Astrocyte of the spinal cord (primary cell): ENCODE measurements at regions not wholly inside any gene's neighbourhood (a gene's known extent, or its start where the extent isn't known, plus 50 kb on each side); places are given as distances from the start of the nearest gene placed in this dataset.

Experiments used
- DNase-seq: peaks from one replicate; pipeline ENCODE4 v3.0.0; 2011; ENCODE audit warnings: low read depth, low spot score
- H3K4me3 ChIP-seq: 2 replicates; pipeline ENCODE4 v1.5.1; 2011; ENCODE audit warnings: low read depth, mild to moderate bottlenecking, low read length, moderate library complexity
- CTCF ChIP-seq: IDR thresholded peaks from 2 replicates; pipeline ENCODE4 v1.5.1; 2012; ENCODE audit warnings: low read depth, mild to moderate bottlenecking, low read length, inconsistent platforms
- in situ Hi-C: cut with HindIII; loops from 2 replicates; pipeline ENCODE4 v1.10.0; 2017; ENCODE audit warnings: low sequenced_read_pairs

- no peak for TF ChIP-seq CTCF
- in situ Hi-C loops: no loop called here
- DNase-seq: no peak
Observed at GRCh38 chr10:85222300-85222699, 893.9 kb downstream of the CCSER2 start.

GRCh38 chr10:85224366-85224940 lies 896.1 kb downstream of the CCSER2 start:
- in situ Hi-C loops: no loop called here

More at GRCh38 chr10:85222300-85222699, 893.9 kb downstream of the CCSER2 start:
- H3K4me3 ChIP-seq: no peak overlapping the region

GRCh38 chr10:85225311-85225710 lies 896.9 kb downstream of the CCSER2 start:
- no peak overlapping the region for H3K4me3 ChIP-seq
- TF ChIP-seq CTCF: no peak
- in situ Hi-C loops: no loop called here
- DNase-seq: no peak

More at GRCh38 chr10:85224366-85224940, 896.1 kb downstream of the CCSER2 start:
- no peak for DNase-seq
- H3K4me3 ChIP-seq: no peak overlapping the region
- TF ChIP-seq CTCF: no peak

- DNase-seq: no peak
- no peak overlapping the region for H3K4me3 ChIP-seq
- in situ Hi-C loops: no loop called here
- TF ChIP-seq CTCF: no peak
Observed at GRCh38 chr10:85226596-85226995, 898.2 kb downstream of the CCSER2 start.

- no peak for DNase-seq
- no peak overlapping the region for H3K4me3 ChIP-seq
- TF ChIP-seq CTCF: no peak
- in situ Hi-C loops: no loop called here
Observed at GRCh38 chr10:85228726-85229125, 900.3 kb downstream of the CCSER2 start.

GRCh38 chr10:85231534-85232270 lies 903.3 kb downstream of the CCSER2 start:
- no peak for DNase-seq
- no peak overlapping the region for H3K4me3 ChIP-seq
- in situ Hi-C loops: no loop called here
- no peak for TF ChIP-seq CTCF
